Glutamatergic neuron (in vitro differentiated cells): ENCODE measurements at regions not wholly inside any gene's neighbourhood (a gene's known extent, or its start where the extent isn't known, plus 50 kb on each side); places are given as distances from the start of the nearest gene placed in this dataset.

ENCODE experiments used
- DNase-seq: peaks from one replicate; pipeline ENCODE4 v3.0.0; 2022
- H3K27ac Mint-ChIP-seq: one replicate; pipeline ENCODE4 v1.8.0; 2020; ENCODE audit warnings: mild to moderate bottlenecking, mixed read lengths, inconsistent platforms; ENCODE audit not compliant: unreplicated experiment
- H3K27me3 Mint-ChIP-seq: one replicate; pipeline ENCODE4 v1.8.0; 2020; ENCODE audit warnings: mild to moderate bottlenecking, moderate library complexity, mixed read lengths, inconsistent platforms; ENCODE audit not compliant: unreplicated experiment
- H3K36me3 Mint-ChIP-seq: one replicate; pipeline ENCODE4 v1.8.0; 2020; ENCODE audit warnings: mild to moderate bottlenecking, mixed read lengths, inconsistent platforms; ENCODE audit not compliant: unreplicated experiment
- H3K4me1 Mint-ChIP-seq: one replicate; pipeline ENCODE4 v1.8.0; 2020; ENCODE audit warnings: mild to moderate bottlenecking, low read depth, mixed read lengths, inconsistent platforms; ENCODE audit not compliant: unreplicated experiment
- H3K4me3 Mint-ChIP-seq: one replicate; pipeline ENCODE4 v1.8.0; 2020; ENCODE audit warnings: mild to moderate bottlenecking, mixed read lengths, inconsistent platforms; ENCODE audit not compliant: unreplicated experiment
- H3K9me3 Mint-ChIP-seq: one replicate; pipeline ENCODE4 v1.8.0; 2020; ENCODE audit warnings: mild to moderate bottlenecking, moderate library complexity, mixed read lengths, inconsistent platforms; ENCODE audit not compliant: unreplicated experiment
- TF ChIP-seq, protein P1 (sequence below): fragments of 200-600 bp; sonication (generic); IDR thresholded peaks from one replicate; pipeline ENCODE4 v1.5.0; 2021; ENCODE audit not compliant: partially characterized antibody, unreplicated experiment

DNA sequence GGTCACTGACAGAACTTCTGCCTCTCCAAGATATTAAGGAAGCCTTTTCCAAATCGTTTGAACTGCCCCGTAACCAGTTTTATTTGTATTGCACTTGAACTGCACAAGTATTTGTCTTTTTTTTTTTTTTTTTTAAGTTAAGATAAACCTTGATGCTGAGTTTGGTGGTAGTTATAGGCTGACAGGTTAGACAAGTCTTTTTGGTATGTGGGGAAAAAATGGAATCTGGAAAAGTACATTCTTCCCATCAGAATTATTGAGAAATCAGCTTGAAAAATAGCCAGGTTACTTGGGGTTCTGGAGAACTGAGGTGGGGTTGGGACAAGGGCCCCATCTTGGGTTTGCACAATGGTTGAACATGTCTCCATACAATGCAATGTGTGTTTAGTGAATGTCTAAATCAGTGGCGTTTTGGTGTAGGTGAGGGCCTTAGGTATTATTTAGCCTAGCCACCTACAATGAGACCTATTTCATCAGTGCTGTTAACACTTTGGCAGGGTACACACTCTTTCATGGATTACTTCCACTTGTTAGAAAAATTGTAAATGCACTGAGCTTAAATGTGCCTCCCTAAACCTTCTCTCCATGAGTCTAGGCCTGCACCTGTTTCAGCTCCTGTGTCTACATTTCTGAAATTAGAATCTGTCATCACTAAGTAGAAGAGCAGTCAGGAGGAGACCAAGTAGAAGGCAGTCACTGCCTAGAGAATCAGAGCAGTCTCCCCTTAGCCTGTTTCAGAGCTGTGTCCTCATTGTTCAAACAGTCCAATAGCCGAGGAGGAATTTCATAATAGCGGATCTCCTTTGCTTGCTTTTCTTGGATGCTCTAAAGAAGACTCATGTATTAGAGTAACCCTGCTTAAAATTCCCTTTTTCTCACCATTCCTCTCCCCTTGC is 140.0 kb upstream of the HMHB1 start:
- no peaks in the 10 kb centered on the region for H3K9me3 Mint-ChIP-seq
- H3K4me3 Mint-ChIP-seq, result no peak overlapping the region
- H3K36me3 Mint-ChIP-seq, result no peaks in the 10 kb centered on the region
- no peak for DNase-seq
- TF ChIP-seq, protein P1, sequence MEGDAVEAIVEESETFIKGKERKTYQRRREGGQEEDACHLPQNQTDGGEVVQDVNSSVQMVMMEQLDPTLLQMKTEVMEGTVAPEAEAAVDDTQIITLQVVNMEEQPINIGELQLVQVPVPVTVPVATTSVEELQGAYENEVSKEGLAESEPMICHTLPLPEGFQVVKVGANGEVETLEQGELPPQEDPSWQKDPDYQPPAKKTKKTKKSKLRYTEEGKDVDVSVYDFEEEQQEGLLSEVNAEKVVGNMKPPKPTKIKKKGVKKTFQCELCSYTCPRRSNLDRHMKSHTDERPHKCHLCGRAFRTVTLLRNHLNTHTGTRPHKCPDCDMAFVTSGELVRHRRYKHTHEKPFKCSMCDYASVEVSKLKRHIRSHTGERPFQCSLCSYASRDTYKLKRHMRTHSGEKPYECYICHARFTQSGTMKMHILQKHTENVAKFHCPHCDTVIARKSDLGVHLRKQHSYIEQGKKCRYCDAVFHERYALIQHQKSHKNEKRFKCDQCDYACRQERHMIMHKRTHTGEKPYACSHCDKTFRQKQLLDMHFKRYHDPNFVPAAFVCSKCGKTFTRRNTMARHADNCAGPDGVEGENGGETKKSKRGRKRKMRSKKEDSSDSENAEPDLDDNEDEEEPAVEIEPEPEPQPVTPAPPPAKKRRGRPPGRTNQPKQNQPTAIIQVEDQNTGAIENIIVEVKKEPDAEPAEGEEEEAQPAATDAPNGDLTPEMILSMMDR, result no peak
- peaks cover 1% of the 10 kb centered on the region for H3K27me3 Mint-ChIP-seq
- H3K27ac Mint-ChIP-seq, result no peak overlapping the region
- no peaks in the 10 kb centered on the region for H3K4me1 Mint-ChIP-seq

DNA sequence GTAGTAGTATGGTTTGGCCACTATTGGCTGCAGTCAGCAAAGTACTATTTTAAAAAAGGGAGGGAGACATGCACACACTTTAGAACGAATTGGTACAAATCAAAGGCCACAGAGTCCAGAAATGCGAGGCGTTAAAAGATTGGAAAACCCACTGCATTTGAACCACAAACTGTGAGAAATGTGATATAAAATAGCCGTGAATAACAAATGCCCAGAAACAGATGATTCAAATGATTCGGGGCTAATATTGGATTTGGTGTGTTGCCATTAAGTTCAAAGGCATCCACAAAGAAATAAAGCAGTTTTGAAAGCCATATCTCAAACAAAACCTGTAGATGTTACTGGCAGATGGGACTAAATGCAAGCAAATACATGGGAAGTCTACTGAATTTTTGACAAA is 140.9 kb upstream of the HMHB1 start:
- TF ChIP-seq, protein P1, result no peak
- no peaks in the 10 kb centered on the region for H3K4me1 Mint-ChIP-seq
- H3K27ac Mint-ChIP-seq, result no peak overlapping the region
- no peaks in the 10 kb centered on the region for H3K9me3 Mint-ChIP-seq
- peaks cover 1% of the 10 kb centered on the region for H3K27me3 Mint-ChIP-seq
- H3K4me3 Mint-ChIP-seq, result no peak overlapping the region
- no peaks in the 10 kb centered on the region for H3K36me3 Mint-ChIP-seq
- DNase-seq, result no peak

DNA sequence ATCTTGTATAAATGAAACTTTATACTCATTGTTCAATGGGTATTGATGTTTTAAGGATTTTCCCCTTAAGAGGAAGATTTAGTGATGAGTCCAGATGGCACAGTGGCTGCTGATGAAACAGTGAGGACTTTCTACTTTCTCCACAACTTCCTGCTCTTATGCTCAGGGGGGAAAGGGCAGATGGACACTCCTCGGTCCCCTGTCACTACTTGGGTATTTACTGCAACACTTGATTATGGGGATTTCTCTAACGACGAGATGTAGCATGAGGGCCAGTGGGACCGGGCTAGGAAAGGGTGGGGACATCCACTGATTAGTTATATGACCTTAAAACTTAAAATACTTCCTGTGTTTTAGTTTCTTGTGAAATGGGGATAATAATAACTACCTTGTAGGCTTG is 146.1 kb upstream of the HMHB1 start:
- Mint-ChIP-seq H3K4me1 (no peaks in the 10 kb centered on the region), H3K9me3 (no peaks in the 10 kb centered on the region), H3K27ac (no peak overlapping the region), H3K27me3 (peaks cover 3% of the 10 kb centered on the region), H3K4me3 (no peak overlapping the region), H3K36me3 (no peaks in the 10 kb centered on the region)
- DNase-seq, result no peak
- TF ChIP-seq, protein P1, result no peak

DNA sequence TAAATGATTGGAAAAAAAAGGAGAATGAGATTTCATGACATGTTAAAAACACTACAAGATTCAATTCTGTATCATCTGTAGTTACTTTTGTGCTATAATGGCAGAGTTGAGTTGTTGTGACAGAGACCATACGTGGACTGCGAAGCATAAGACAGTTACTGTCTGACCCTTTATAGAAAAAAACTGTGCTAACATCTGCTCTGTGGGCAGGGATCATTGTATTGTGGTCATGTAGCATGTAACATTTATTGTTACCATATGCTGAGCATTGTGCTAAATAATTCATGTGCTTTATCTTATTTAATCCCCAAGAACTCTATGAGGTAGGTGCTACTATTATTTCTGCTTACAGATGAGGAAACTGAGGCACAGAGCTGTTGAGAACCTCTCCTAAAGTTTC is 147.3 kb upstream of the HMHB1 start:
- Mint-ChIP-seq H3K36me3 (no peaks in the 10 kb centered on the region), H3K4me3 (no peak overlapping the region), H3K4me1 (no peaks in the 10 kb centered on the region), H3K27ac (no peak overlapping the region), H3K27me3 (peaks cover 3% of the 10 kb centered on the region), H3K9me3 (no peaks in the 10 kb centered on the region)
- TF ChIP-seq, protein P1, result no peak
- DNase-seq, result no peak

DNA sequence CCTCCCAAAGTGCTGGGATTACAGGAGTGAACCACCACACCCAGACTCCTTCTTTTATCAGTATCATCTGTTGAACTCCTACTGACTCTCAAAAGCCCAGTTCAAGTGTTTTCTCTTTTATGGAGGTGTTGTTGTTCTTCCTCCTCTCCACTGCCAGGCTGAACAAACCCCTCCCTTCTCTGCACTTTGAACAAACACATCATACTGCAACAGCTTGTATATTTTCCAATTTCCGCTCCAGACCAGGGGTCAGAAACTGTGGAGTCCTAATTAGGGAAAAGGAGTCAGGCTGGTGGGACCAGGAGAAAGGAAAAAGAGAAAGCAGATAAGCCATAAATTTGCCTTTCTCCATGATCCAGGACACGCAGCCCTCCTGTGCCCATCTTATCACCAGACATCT is 148.1 kb upstream of the HMHB1 start:
- no peak for DNase-seq
- Mint-ChIP-seq H3K27ac (no peak overlapping the region), H3K9me3 (no peaks in the 10 kb centered on the region), H3K27me3 (peaks cover 1% of the 10 kb centered on the region), H3K4me1 (no peaks in the 10 kb centered on the region), H3K4me3 (no peak overlapping the region), H3K36me3 (no peaks in the 10 kb centered on the region)
- TF ChIP-seq, protein P1, result no peak
